HG02588 (cell line): ENCODE measurements at regions not wholly inside any gene's neighbourhood (a gene's known extent, or its start where the extent isn't known, plus 50 kb on each side); places are given as distances from the start of the nearest gene placed in this dataset.
"Not testable (repeated sequence)": the region's sequence is repeated elsewhere in the genome, so short reads cannot be mapped to it uniquely, and the experiment has no call there.

ENCODE experiments used
- ATAC-seq: cut with Tn5 transposase; IDR thresholded peaks from one replicate; pipeline ENCODE4 v1.9.1; 2021; ENCODE audit warnings: mild to moderate bottlenecking, moderate library complexity; ENCODE audit not compliant: unreplicated experiment

DNA sequence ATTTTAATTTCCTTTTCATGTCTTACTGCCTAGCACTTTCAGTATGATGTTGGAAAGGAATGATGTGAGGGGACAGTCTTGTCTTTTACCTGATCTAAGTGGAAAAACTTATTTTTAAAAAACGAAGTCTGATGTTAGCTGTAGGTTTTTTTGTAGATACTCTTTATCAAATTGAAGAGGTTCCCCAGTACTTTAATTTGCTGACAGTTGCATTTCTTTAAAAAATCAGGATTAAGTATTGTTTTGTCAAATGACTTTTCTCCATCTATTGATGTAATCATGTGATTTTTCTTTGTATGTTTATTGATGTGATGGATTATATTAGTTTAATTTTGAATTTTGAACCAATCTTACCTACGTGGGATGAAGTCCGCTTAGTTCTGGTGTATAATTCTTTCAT, 568.4 kb upstream of the AGA start:
- no peak for ATAC-seq

DNA sequence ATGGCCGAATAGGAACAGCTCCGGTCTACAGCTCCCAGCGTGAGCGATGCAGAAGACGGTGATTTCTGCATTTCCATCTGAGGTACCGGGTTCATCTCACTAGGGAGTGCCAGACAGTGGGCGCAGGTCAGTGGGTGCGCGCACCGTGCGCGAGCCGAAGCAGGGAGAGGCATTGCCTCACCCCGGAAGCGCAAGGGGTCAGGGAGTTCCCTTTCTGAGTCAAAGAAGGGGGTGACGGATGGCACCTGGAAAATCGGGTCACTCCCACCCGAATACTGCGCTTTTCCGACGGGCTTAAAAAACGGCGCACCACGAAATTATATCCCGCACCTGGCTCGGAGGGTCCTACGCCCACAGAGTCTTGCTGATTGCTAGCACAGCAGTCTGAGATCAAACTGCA, 572.8 kb upstream of the AGA start:
- ATAC-seq, result not testable (repeated sequence)

DNA sequence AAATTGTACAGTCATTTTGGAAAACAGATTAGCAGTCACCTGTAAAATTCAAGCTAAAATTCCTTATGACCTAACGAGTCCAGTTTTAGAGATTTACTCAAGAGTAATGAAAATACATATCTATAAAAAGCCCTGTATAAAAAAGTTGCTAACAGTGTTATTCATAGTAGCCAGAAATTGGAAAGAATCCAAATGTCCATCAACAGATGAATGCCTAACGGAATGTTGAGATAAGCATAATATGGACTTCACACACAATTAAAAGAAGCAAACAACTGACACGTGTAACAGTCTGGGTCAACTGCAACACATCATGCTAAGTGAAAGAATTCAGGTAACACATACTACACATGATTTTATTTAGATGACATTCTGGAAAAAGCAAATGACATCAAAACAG, 584.8 kb upstream of the AGA start:
- ATAC-seq, result no peak

DNA sequence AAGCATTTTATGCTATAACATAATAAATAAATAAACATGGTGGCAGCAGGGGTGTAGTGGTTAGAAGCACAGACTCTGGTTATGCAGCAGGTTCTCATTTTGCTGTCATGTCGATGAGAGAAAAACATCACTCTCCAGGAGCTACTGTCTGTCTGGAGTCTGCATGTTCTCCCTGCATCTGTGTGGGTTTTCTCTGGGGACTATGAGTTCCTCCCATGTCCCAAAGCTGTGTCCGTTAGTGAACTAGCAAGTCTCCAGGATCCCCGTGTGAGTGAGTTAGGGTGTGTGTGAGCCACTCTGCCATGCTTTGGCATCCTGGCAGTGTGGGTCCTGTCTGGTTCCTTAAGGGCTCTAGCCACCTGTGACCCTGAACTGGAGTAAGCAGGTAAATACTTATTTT, 585.6 kb upstream of the AGA start:
- no peak for ATAC-seq

DNA sequence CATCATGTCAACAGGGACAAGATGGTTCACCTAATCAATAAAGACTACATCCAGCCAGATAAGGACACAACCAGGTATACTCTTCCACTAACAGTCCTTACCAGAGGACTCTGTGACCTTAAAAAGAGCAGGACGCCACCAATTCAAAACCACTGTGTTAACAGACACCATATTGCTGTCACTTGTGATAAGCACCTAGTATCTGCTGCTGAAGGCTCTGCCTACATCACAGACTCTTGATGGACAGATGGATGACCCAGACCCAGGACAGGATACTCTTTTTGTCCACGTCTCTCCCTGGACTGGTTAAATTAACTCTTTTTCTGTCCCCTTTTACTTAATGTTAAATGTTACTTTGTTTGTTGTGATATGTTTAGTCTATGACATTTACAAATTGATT, 586.2 kb upstream of the AGA start:
- no peak for ATAC-seq

DNA sequence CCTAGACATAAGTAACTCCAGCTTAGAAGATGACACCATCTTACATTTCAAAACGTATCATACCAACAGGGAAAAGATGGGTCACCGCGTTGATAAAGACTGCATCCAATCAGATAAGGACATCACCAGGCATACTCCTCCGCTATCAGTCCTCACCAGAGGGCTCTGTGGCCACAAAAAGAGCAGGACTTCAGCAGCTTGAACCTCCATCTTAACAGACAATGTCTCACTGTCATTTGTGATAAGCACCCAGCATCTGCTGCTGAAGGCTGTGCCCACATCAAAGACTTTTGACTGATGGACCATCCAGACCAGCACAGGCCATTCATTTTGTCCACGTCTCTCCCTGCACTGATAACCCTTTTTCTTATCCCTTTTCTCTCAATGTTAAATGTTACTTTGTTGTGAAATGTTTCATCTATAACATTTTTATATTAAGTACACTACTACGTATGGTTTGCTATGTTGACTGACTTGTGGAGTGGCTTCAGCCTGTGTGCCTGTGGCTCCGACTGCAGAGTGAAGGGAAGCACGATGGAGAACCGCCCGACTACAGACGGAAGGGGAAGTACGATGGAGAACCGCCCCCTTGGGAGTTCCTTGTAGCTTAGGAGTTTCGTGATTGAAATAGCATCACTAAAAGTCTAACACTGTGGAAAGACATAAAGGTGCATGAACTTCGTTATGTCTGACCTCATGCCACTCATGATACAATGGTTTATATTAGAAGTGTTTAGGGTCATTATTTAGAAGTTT, 595.4 kb upstream of the AGA start:
- no peak for ATAC-seq

DNA sequence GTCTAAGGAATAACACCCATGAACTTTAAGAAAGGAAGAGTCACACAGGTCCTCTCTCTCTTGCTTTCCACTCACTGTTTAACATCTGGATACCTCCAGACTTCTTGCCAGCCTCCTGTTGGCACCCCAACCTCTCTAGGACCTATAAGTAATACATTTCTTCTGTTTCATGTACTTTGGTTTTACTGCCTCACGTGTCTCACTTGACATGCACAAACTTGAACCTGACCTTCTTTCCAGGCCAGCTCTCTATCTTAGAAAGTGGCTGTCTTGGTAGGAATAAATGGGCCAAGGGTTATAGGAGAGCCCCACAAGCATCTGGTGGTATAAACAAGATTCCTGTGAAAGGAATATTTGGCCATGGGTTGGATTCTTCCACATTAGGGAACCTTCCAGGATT, 614.8 kb upstream of the AGA start:
- no peak for ATAC-seq

DNA sequence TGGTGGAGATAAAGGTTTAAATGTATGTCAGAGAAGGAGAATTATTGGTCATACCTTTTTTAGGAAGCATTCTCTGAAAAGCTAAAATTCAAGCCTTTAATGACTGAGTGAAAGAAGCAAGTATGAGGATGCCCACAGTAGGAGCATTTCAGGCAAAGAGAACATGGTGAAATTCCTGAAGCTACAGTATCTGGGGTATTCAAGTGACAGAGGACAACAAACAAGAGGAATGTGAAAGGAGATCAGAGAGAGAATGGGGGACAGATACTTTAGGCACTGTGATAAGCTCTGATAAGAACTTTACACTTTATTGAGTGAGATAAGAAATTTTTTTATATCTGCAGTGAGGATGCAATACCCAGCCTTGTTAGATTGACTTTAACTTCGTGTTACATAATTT, 621.3 kb upstream of the AGA start:
- no peak for ATAC-seq

DNA sequence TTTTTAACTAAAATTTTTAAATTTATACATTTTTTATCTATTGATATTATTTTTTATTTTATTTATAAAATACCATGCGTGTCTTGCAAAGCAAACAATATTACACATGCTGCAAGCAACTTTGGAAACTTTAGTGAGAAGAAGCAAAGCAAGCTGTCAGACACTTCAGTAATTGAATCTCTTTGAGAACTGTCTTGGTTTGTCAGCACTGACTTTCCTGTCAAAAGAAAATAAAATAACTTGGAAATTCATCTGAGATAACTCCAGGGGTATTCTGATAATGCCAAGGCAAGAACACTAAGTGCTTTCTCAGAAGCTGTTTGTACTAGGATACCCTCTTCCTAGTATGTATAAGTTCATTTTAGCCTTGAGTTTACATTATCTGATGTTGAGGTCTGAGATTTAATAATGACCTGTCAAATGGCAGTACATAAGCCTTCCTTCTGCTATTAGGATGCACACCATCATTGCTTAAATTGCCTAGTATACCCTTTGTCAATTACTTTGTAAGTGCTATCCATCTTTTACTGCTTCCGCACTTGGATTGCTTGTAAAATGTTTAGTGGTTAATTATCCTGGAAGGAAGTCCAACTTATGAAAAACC, 624.2 kb upstream of the AGA start:
- no peak for ATAC-seq

DNA sequence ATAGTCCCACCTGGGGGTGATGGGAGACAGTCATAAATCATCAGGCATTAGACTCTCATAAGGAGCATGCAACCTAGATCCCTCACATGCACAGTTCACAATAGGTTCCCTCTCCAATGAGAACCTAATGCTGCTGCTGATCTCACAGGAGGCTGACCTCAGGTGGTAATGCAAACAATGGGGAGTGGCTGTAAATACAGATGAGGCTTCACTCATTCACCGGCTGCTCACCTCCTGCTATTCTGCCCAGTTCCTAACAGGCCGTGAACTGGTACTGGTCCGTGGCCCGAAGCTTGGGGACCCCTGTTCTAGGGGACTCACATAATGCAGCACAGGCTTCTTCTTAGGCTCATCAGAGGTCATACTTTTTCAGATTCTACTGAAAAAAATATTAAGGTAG, 625.9 kb upstream of the AGA start:
- no peak for ATAC-seq

DNA sequence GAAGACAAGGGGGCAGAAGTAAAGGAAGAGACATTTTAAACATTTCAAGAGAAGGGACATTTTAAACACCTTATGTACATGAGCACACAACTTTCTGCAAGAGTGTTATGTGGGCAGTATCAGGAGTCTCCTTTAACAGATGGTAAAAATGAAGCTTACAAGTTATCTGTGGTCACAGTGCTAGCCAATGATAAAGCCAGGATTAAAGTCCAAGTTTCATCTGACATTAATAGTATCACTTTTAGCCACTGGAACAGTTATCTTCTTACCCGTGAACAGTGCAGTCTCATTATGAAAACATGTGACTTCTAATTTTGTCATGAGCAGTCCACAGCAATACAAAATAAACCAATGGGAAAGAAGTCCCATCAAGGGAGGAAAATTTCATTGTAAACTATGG, 627.9 kb upstream of the AGA start:
- ATAC-seq, result no peak

DNA sequence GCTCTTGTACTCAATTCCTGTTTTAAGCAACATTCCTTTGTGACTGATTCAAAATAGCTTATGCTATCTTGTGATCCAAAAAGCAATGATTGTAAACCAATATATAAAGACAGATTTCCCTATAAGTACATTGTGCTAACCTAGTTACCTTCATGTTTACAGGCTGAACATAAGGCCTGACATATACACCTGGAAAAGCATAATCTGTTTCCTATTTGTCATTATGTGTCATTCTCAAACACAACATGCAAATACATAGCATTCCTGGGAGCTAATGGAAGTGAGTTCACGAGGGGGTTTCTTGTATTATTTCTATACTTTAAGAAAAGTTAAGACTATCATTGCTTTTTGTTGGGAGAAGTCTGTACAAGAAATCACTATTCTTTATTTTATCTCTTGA, 638.1 kb upstream of the AGA start:
- ATAC-seq, result no peak

DNA sequence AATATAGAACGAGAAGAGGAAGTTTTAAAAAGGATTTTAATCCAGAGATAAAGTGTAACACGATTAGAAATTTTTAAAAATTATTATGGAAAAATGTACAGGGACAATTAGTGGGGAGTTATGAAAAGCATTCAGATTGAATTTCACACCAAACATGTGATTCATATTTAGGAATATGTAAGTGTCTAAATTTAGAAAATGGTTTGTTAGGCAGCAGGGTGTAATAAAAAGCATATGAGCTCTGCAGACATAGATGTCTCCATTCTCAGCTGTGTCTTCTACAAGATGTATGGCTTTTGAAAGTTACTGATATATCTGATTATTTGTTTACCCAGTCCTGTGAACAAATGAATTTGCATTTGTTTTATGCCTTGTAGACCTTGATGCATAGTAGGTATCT, 638.9 kb upstream of the AGA start:
- ATAC-seq, result no peak

DNA sequence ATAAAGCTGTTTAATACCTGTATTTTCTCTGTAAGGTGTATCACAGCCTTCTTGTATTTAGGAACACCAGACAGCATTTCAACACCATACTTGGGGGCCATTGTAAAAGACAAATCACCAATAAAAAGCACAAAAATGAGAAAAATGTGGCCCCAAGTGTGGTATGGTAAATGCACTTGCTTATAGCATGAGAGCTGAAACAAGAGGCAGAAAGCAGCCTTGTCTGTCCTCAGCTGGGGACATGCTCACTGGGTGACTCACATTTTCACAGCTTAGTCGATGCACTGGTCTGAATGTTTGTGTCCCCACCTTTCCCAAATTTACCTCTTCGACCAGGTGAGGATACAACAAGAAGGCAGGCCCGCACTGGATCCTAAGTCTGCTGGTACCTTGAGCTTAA, 639.7 kb upstream of the AGA start:
- ATAC-seq, result no peak

DNA sequence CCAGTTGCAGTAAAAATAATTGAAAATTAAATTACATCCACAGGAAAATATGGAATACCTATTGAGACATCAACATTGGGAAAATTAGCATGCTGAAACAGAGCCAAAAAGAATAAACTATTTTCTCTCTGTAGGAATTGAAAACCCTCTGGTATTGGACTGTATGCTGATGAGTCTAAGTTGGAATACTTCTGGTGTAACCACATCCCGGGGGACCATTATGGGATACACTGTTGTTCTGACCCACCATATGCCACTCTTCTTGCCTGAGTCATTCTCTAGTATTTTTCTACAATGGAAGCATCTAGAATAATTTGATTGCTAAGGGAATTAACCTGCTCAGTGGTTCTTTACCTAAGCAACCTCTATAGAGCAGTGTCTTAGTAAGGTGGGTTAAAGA, 640.7 kb upstream of the AGA start:
- no peak for ATAC-seq

DNA sequence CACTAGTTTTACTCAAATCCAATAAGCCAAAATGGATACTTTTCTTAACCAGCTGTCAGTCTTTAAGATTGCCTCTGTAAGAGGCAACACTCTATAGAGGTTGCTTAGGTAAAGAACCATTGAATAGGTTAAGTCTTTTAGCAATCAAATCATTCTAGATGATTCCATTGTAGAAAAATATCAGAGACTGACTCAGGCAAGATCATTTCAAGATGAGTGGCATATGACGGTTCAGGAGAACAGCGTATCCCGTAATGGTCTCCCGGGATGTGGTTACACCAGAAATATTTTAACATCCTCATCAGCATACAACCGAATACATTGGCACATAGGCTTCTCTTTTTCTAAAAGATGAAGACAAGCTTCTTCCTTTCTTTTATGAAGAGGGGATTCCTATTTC, 641.7 kb upstream of the AGA start:
- no peak for ATAC-seq

DNA sequence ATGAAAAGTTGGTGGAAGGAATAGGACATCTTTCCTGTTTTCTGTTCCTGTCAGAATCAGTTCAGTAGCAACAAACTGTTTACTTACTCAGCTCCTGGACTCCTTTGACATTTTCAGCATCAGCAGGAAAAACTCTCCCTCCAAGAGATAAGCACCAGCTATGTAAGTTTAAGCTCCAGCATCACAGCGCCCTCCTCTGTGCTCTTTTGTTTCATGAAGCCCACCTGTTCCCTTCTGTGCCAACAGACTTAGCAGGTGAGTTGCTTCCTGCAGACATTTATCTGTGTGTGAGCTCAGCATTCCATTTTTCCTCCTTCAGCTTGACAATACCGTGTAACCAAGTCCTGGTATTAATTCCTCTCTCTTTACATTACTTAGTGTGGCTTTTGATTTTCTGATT, 644.1 kb upstream of the AGA start:
- ATAC-seq, result no peak

DNA sequence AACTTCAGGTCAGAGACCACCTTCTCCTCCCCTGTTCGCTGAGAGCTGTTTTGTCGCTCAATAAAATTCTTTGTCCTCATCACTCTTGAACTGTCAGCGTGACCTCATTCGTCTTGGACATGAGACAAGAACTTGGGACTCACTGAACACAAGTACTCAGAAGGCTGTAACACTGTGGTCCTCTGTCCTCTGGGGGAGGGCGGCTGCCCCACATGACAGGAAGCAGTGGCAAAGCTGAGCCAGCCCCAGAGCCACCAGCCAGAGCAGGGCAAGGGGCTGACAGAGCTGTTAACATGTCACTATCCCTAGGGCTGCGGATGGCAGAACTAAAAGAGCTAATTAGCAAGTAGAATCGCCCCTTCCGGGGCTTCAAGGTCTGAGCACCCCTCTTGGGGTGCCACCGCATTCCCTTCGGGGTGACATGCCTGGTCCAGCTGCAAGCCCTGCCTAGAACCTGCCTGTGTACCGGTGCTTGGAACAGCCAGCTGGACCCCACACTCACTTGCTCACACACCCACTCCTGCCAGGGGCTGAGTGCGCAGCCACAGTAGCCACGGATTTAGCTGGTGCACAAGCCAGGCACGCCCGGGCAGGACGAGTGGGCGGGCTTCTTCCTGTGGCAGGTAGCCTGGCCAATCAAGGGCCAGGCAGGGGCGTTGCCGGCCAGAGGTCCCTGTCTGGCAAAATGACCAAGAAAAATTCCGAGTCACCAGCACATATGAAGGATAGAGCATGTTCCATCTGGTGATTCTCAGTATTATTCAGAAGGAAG, 648.6 kb upstream of the AGA start:
- no peak for ATAC-seq

DNA sequence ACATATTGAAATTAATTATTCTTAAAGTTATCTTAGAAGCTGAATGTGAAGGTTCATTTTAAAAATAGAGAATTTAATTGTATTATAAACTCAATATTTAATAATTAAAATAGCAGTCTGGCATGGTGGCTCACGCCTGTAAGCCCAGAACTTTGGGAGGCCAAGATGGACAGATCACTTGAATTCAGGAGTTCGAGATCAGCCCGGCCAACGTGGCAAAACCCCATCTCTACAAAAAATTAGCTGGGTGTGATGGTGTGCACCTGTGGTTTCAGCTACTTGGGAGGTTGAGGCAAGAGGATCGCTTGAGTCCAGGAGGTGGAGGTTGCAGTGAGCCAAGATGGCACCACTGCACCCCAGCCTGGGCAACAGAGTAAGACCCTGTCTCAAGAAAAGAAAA, 659.9 kb upstream of the AGA start:
- no peak for ATAC-seq

DNA sequence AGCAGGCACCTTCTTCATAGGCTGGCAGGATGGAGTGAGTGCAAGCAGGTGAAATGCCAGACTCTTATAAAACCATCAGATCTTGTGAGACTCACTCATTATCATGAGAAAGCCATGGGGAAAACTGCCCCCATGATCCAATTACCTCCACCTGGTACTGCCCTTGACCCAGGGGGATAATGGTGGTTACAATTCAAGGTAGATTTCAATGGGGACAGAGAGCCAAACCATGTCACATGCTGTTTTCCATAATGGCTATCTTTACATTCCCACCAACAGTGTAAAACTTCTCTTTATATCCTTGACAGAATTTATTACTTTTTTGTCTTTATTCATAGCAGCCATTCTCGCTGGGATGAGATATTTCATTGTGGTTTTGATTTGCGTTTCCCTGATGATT, 663.0 kb upstream of the AGA start:
- ATAC-seq, result no peak

DNA sequence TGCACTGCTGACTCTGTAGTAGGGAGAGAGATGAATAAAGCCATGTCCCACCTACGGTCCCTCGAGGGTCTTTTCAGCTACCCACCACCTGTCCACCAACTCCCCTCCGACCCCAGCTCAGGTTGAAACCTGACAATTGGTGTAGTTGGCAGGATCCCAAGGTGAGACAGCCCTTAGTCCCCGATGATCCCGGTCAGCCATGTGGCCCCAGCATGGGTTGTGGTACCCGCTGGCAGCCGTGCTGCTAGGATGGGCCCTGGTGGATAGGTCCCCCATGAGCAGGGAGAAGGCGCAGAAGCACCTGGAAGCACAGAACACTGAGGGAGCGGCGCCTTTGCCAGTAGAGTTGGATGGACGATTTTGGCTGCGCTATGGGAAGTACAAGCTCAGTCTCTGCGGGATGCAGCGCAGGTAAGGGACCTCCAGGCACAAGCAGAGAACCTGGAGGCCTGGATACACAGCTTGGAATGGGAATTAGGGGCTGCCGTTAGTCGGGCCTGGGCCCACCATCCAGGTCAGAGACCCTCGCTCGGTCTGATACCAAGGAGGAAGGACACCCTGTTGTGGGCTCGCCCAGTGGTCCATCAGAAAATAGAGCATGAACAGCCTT, 694.6 kb upstream of the AGA start:
- ATAC-seq, result no peak
